ENCODE measurements at regions not wholly inside any gene's neighbourhood (a gene's known extent, or its start where the extent isn't known, plus 50 kb on each side); places are given as distances from the start of the nearest gene placed in this dataset.
"Not testable (repeated sequence)": the region's sequence is repeated elsewhere in the genome, so short reads cannot be mapped to it uniquely, and the experiment has no call there.

DNA sequence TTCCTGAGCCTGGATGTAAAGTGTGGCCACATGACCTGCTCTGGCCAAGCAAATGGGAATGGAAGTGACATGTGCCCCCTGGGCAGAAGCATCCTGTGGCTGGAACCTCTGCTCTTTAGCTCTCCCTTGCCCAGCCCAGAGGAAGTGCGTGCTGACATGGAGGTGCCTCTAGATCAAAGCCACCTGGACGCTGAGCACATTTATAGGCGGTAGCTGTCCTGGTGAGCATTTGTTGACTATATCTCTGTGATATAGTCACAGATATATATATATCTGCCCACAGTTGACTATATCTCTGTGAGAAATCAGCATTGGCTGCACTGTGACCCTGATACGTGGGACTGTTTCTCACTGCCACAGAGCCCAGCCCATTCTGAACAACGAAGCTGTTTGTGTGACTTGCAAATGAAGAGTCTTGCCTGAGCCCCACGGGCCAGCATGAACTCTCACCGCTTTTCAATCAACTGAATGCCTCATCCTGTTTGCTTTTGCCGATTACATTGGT, 118.8 kb downstream of the C16orf95 start:
- no peak for DNase-seq

DNA sequence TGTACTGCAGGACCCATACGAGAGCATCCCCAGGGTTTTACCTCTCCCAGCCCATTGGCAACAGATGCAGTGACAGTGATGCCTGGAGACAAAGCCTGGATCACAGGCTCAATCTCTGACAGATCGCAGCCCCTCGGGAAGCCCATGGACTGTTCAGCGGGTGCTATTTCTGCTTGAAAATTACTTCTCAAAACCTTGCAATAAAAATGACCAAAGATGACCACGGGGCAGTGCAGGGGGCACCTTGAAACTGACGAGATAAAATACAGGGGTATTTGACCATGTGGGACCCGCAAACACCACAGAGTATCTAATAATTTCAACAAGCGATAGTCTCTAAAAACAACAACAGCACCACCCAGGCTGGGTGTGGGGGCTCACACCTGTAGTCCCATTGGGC, 118.3 kb downstream of the C16orf95 start:
- DNase-seq, result no peak

DNA sequence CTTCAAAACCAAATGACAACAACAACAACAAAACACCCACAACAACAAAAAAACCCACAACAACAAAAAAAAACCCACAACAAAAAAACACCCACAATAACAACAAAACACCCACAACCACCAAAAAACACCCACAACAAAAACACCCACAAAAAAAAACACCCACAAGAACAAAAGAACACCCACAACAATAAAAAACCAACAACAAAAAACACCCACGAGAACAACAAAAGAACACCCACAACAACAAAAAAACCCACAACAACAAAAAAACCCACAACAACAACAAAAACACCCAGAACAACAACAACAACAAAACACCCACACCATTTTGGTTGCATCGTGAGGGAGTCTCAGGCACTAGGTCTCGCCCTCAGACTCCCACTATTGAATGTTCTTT, 117.8 kb downstream of the C16orf95 start:
- no peak for DNase-seq

DNA sequence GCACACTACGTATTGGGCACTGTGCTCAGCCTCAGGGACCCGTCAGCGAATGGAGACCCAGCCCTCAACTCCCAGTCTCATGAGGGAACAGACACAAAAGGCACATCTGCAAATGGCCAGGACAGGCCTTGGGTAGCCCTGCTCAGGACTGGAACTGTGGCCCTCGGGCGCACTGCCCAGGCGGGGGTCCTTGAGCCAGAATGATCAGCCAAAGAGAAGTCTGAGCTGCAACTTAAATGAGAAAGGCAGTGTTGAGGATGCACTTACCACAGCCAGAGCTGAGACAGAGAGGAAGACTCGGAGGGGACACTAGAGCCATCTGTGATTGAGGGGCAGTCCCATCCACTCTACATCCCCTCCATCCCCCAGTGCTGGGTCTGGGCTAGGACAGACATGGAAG, 117.3 kb downstream of the C16orf95 start:
- no peak for DNase-seq

DNA sequence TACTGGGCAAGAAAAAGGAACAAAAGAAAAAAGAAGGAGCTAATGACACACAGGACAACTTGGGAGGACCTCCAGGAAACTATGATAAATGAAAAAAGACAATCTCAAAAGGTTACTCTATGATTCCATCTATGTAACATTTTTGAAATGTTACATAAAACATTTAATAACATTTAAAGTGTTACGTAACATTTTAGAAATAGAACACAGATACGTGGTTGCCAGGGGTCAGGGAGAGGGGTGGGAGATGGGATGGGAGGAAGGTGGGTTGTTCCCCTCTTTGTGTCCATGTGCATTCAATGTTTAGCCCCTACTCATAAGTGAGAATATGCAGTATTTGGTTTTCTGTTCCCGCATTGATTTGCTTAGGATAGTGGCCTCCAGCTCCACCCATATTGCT, 116.6 kb downstream of the C16orf95 start:
- no peak for DNase-seq

DNA sequence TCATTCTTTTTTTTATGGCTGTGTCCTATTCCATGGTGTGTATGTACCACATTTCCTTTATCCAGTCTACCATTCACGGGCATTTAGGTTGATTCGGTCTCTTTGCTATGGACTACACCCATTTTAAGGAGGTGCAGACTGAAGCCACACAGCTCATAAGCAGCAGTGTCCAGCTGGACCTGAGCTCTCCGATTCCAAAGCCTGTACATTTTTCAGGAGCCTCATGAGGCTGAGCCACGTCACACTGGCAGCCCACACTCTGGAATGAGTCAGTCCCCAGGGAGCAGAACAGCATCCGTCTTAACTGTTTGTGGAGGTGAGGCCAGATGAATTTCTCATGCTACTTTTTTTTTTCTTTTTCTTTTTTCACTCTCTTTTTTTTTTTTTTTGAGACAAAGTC, 116.1 kb downstream of the C16orf95 start:
- DNase-seq, result no peak

DNA sequence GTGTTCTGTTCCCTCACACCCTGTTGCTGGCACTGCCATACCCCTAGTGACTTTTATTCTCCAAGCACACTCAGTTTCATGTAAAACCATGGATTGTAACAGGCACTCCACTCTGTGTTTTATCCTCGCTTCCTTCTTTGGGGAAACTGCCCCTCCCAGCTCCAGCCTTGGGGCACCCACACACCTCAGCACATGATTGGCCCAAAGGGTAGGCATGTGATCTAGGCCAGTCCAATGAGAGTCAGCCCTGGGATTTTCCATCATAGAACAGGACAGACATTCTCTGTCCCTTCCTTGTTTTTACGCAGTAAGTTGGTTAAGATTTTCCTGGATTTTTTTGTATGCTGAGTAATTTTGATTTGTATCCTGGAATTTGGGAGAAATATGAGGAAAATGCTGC, 115.4 kb downstream of the C16orf95 start:
- no peak for DNase-seq

DNA sequence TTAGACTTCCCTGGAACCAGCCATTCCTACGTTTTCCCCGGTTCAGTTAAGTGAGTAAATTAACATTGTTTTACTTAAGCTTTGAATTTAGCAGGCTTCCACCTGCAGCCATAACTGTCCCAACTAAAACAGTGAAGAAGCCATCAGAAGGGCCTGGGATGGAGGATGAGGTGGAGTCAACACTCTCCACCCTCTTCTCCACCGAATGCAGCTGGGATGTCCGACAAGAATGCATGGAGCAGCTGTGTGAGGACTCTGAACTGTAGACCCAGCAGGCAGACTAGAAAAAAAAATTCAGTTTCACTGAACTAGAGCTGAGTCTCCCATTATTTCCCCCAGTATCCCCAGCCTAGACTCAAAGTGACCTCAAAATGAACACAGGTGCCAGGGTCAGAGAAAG, 114.8 kb downstream of the C16orf95 start:
- no peak for DNase-seq

DNA sequence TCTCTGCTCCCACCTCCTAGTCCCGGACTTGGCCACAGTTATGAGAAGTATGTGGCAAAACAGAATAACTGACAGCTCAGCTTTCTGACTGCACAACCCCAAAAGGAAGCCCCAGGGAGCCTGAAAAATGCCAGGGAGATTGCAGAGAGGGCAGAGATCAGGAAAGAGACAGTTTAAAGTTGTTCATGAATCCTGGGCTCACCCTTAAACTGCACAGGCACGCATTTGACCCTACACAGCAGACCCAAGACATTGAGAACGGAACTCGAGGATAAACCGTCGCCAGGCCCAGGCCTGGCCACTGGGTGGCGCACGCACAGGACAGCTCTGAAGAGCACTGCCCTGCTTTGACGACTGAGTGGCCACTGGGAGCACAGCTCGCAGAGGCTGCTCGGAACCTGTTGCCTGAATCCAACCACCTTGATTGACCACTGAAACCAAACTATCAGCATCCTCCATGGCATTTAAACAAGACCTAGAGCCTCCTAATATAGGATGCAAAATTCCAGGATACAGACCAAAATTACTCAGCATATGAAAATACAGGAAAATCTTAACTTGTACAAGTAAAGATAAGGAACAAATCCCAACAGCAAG, 114.0 kb downstream of the C16orf95 start:
- DNase-seq, result peak; percentile 13

DNA sequence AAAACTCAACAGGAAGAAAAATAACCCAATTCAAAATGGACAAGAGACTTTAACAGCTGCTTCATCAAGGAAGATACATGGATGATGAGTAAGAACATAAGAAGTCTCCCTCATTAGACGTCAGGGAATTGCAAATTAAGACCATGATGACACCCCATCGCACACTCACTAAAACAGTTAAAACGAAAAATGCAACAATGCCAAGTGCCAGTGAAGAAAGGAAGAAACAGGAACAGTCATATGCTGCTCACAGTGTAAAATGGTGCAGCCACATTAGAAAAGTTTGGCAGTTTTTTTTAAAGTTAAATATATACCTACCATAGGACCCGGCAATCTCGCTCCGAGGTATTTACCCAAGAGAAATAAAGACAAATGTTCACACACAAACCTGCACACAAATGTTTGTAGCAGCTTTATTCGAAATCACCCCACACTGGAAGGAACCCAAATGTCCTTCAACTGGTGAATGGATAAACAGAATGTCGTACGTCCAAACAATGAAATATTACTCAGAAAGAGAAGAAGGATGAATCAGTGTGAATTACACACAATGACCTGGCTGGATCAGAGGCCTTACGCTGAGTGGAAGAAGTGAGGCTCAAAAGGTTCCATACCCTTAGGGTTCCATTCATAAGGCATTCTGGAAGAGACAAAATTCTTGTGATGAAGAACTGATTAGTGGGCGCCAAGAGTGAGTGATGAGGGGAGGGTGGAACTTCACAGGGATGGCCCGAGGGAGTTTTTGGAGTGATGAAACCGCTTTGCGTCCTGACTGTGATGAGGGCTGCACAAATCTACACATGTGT, 110.3 kb downstream of the C16orf95 start:
- DNase-seq, result no peak

DNA sequence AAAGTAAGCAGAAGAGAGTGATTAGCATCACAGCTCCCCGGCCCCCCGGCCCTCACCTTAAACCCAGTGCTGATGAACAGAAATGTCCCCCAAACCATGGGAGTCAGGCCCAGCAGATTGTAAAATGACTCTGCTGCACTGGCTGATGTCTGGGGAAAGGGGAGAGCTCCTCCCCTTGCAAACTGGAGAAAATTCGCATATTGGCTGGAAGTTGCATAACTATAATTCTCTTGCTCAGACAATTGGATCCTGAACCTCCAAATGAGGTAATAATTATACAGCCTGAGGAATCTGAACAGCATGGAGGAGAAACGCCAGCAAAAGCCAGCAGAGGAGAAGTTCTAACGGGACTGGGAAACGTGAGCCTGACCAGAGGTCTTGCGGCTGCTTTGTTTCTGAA, 109.7 kb downstream of the C16orf95 start:
- no peak for DNase-seq

DNA sequence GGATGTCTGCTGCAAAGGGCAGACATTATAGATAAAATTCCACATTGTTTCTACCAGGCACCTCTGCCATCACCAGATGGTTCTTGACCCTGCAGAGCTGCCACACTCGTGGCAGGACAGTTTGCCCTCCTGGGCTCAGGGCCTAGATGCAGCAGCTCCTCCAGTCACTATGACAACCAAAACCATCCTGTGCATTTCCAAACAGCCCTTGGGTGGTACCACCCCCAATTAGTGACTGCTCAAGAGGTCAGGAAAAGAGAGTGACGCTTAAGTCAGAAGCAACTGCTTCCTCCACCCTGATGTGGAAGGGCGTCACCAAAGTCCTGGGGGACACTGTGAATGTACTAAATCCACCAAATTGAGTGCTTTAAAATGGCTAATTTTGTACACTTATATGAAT, 109.2 kb downstream of the C16orf95 start:
- DNase-seq, result no peak

DNA sequence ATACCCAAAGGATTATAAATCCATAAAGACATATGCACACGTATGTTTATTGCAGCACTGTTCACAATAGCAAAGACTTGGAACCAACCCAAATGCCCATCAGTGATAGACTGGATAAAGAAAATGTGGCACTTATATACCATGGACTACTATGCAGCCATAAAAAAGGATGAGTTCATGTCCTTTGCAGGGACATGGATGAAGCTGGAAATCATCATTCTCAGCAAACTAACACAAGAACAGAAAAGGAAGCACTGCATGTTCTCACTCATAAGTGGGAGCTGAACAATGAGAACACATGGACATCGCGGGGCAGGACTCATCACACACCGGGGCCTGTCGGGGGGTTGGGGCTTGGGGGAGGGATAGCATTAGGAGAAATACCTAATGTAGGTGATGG, 108.2 kb downstream of the C16orf95 start:
- DNase-seq, result not testable (repeated sequence)

DNA sequence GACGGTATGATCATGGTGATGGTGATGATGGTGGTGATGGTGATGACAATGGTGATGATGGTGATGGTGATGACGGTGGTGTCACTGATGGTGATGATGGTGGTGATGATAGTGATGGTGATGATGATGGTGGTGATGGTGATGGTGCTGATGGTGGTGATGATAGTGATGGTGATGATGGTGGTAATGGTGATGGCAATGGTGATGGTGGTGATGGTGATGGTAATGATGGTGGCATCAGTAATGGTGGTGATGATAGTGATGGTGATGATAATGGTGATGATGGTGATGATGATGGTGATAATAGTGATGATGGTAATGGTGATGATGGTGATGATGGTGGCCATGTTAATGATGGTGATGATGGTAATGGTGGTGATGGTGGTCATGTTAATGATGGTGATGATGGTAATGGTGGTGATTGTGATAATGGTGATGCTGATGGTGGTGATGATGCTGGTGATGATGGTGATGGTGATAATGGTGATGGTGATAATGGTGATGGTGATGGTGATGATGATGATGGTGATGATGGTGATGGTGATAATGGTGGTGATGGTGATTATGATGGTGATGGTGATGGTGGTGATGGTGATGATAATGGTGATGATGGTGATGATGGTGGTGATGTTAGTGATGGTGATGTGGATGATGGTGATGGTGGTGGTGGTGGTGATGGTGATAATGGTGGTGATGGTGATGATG, 107.2 kb downstream of the C16orf95 start:
- no peak for DNase-seq

DNA sequence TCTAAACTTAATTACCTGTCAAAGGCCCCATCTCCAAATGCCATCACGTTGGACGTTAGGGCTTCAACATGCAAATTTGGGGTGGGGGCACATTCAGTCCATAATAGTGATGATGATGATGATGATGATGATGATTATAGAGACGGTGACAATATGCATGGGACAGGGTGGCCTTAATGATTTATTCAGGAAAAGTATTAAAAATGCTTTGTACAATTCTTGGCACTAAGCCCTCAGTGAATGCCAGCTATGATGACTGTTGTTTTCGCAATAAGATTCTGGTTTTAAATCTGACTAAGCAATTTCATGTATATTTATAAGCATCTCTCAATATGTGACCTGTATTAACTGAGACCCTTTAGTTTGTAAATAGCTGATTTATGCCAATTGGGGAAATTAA, 106.3 kb downstream of the C16orf95 start:
- no peak for DNase-seq

DNA sequence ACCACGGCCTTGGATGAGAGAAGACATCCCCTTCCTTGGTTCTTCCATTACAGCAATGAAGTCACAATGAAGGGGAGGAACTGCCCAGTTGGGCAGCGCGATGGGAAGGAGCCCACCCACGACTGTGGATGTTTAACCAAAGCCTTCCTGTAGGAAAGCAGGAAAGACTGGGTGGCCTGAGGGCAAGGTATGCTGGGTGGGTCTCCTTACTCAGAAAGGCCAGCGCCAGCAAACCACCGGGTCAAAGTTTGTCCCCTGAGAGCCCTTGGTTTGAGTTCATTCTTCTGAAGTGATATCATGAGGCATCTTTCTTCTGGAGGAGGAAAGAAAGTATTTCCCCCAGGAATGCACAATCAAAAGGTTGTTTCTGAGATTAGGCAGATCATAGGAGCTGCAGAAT, 105.2 kb downstream of the C16orf95 start:
- DNase-seq, result no peak

DNA sequence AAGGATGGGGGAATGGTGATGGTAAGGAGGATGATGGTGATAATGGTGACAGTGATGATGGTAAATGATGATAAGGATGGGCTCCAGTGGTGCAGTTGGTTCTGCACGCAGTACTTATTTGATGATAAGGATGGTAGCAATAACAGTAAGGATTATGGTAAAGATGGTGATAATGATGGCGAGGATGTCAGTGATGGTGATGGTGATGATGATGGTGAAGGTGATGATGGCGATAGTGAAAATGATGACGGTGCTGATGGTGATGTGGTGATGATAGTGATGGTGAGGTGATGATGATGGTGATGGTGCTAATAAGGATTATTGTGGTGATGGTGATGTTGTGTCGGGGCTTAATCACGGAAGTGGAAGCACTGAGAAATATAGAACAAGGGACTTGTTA, 103.7 kb downstream of the C16orf95 start:
- no peak for DNase-seq

DNA sequence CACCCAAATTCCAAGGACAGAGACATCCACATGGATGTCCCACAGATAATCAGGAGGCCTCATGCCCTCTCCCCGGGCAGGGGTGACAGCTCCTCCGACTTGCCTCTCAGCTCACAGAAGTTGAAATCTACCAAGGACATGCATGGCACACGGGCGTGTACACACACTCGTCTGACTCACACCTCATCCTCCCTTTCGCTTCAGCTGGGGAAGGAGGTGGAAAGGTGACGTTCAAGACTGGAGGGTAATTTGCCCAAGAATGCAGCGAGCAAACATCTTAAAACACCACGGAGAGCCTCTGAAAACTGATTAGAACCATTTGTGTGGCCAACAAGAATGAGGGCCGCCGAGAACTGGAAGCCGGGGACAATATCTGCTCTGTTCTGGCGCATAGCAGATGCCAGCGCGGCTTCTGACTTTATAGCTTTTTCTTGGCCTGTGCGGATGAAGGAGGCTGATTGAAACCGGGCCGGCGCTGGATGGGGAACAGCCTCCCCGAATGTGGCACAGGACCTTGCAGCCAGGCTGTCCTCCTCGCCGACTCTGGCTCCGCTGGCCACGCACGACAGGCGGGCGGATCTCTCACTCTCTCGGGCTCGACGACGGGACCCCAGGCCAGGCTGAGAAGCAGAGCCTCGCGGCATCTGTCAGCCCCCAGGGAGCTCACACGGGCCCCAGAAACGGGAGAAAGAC, 100.9 kb downstream of the C16orf95 start:
- no peak for DNase-seq

DNA sequence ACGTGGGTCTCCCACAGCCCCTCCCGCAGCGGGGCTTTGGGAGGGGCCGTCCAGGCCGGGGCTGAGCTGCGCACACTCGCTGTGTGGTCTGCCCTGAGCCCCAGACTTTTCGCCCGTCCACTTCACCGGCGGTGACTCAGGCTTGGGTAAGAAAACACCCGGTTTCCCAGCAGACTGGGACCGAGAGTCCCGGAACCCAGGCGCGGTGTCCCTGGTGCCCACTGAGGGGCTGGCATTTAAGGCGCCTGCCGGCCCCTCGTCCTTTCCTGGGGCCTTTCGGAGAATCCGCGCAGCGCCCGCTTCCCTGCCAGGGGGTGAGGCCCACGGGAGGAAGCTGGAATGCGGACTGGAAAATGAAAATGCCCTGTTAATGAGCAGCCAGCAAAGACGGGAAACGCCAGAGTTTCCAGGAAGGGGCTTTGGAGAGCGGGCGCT, 100.3 kb downstream of the C16orf95 start:
- no peak for DNase-seq

DNA sequence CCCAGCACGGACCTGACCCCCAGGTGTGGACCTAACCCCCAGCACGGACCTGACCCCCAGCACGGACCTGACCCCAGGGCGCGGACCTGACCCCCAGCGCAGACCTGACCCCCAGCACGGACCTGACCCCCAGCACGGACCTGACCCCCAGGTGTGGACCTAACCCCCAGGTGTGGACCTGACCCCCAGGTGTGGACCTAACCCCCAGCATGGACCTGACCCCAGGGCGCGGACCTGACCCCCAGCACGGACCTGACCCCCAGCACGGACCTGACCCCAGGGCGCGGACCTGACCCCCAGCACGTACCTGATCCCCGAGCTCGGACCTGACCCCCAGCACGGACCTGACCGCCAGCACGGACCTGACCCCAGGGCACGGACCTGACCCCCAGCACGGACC, 99.4 kb downstream of the C16orf95 start:
- not testable (repeated sequence) for DNase-seq

DNA sequence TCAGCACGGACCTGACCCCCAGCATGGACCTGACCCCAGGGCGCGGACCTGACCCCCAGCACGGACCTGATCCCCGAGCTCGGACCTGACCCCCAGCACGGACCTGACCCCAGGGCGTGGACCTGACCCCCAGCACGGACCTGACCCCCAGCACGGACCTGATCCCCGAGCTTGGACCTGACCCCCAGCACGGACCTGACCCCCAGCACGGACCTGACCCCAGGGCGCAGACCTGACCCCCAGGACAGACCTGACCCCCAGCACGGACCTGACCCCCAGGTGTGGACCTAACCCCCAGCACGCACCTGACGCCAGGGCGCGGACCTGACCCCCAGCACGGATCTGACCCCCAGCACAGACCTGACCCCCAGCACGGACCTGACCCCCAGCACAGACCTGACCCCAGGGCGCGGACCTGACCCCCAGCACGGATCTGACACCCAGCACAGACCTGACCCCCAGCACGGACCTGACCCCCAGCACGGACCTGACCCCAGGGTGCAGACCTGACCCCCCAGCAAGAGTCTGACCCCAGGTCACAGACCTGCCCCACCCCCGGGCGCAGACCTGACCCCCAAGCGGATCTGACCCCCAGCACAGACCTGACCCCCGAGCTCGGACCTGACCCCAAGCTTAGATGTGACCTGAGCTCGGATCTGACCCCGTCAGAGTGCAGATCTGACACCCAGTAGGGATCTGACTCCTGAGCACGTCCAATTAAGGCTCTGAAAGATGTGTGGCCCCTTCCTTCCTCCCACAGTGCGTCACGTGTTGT, 98.7 kb downstream of the C16orf95 start:
- no peak for DNase-seq

DNA sequence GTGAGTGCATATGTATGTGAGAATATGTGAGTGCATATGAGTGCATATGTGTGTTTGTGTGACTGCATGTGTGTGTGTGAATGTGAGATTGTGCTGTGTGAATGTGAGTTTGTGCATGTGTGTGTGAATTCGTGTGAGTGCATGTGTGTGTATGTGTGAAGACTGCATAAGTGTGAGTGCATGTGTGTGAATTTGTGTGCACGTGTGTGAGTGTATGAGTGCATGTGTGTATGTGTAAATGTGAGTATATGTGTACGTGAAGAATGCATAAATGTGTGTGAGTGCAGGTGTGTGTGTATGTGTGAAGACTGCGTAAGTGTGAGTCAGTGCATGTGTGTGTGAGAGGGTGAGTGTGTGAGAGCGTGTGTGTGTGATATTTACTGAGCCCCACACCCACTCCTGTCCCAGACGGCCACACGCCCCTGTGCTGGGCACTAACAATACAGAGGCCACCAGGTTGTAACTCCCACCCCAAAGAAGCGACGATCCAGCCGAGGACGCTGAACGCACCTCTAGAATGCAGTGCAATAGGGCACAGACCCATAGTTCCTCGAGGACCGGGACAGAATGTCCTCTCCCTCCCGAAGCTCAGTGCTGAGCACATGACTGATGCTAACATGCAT, 97.8 kb downstream of the C16orf95 start:
- DNase-seq, result no peak
